GM12865 (cell line): ENCODE measurements at regions not wholly inside any gene's neighbourhood (a gene's known extent, or its start where the extent isn't known, plus 50 kb on each side); places are given as distances from the start of the nearest gene placed in this dataset.

Experiments used
- DNase-seq: peaks from one replicate; pipeline ENCODE4 v3.0.0; 2010; ENCODE audit warnings: low read depth
- H3K4me3 ChIP-seq: 2 replicates; pipeline ENCODE4 v1.5.1; 2011; ENCODE audit warnings: mild to moderate bottlenecking, low read depth, low read length, control low read depth
- TF ChIP-seq, protein P1 (sequence below): IDR thresholded peaks from 2 replicates; pipeline ENCODE4 v1.5.1; 2011; ENCODE audit warnings: low read length, control low read depth, low read depth, inconsistent platforms; ENCODE audit not compliant: insufficient read depth; ENCODE audit errors: missing control alignments

DNA sequence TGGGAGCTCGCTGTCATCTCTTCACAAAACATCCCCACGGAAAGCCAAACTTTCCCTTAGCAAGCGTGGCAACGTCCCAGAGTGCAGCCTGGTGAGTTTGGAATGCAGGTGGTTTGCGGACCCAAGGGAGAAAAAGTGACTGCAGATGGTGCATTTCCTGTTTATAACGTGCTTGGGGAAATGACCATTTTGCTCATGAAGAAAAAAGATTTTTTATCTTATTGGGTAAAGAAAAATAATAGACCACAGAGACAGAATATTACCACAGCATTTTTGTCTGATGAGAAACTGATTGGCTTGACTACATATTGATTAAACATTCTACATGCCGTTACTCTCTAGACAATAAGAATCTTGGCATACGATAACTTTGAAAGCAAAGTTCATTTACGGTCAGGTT lies 136.5 kb downstream of the COPS8 start:
- DNase-seq = no peak
- TF ChIP-seq, protein P1, sequence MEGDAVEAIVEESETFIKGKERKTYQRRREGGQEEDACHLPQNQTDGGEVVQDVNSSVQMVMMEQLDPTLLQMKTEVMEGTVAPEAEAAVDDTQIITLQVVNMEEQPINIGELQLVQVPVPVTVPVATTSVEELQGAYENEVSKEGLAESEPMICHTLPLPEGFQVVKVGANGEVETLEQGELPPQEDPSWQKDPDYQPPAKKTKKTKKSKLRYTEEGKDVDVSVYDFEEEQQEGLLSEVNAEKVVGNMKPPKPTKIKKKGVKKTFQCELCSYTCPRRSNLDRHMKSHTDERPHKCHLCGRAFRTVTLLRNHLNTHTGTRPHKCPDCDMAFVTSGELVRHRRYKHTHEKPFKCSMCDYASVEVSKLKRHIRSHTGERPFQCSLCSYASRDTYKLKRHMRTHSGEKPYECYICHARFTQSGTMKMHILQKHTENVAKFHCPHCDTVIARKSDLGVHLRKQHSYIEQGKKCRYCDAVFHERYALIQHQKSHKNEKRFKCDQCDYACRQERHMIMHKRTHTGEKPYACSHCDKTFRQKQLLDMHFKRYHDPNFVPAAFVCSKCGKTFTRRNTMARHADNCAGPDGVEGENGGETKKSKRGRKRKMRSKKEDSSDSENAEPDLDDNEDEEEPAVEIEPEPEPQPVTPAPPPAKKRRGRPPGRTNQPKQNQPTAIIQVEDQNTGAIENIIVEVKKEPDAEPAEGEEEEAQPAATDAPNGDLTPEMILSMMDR = no peak
- no peak overlapping the region for H3K4me3 ChIP-seq

DNA sequence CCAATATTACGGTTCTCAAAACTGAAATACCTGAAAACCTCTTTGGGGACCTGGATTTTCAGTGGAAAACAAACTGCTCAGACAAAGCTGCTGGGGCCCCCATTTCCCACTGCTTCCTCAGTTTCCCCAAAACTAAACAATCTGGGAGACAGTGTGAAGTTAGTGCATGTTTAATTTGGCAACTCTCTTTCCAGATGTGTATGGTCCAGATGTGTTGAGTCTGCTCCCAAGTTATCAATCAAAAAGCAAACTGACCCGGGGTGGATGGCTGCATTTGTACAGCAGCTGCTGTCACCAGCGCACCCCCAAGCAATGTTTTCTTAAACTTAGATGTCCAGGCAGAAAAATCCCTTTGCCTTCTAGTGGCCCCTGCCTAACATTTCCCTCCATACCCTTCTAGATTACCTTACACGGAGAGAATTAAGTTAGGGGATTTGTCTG lies 136.9 kb downstream of the COPS8 start:
- no peak overlapping the region for H3K4me3 ChIP-seq
- TF ChIP-seq, protein P1 = no peak
- no peak for DNase-seq

DNA sequence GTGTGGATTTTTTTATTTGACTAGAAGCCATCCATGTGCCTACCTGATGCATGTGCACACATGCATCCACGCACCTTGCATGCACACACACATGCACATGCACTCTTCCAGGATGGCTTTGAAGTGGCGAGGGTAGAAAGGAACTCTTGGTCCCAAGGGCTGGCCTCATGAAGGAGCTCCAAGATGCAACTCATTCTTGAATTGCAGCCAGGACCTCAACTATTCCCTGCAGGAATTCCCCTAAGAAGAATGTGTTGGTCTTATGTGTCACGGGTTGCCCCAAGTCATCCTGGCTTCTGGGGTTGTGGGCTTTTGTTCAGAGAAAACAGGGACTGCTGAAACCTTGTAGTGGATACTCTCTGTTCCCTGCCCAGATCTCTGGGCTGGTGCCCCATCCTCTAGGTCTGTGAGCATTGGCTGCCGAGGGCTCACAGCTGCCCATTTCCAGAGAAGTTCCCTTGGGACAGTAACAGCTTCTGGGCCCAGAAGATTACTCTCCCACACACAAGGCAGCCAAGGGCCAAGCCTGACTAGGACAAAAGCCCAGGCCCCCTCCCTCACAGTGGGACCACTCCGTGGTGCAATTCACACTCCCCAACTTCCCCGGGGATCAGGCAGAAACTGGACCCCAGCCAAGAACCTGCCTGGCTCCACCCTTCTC lies 137.6 kb downstream of the COPS8 start:
- DNase-seq = no peak
- no peak overlapping the region for H3K4me3 ChIP-seq
- TF ChIP-seq, protein P1 = no peak

DNA sequence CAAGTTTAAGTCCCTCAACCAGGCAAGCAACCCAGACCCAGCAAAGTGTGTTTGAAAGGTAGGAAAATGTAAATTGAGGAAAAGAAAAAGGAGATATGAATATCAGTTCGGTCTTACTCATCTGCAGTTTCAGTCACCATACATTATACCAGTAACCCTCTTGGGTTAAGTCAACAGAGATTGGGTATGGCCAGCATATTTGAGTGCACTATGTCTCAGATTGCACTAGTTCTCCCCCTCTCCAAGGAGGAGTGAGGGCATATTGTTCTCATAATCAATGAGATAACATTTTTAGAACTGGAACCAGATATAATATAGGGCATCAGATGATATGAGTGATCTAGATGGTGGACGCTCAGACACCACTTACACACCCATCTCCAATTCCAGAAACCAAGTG lies 141.5 kb downstream of the COPS8 start:
- DNase-seq = no peak
- TF ChIP-seq, protein P1 = no peak
- H3K4me3 ChIP-seq = no peak overlapping the region

DNA sequence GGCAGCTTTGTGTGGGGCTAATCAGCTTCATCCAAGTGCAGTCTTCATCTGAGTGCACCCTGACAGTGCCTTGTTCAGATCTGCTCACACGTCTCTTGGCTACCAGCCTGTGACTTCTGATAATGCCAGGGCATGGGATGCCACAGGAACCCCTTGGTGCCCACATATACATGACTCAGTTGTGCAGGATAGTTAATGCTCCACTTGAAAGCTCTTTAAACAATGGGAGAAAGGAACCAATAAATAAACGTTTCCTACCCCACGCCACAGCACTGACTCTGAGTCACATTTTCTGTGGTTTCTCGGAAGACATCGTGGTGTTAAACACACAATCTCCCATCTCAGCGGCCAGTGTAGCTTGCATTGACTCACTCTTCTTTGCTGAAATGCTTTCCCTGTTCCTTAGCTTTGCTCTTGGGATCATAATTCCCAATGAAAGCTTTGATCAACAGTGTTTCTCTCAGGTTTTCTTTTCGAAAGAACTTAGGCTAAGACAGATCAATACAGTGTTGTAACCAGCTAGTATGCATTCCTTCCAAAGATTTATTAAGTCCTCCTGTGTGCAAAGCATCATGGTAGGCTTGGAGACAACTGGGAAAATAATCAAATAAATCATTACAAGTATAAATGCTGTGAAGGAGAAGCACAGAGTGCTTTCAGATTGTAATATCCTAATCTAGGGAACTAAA lies 142.0 kb downstream of the COPS8 start:
- no peak for DNase-seq
- TF ChIP-seq, protein P1 = no peak
- H3K4me3 ChIP-seq = no peak overlapping the region

DNA sequence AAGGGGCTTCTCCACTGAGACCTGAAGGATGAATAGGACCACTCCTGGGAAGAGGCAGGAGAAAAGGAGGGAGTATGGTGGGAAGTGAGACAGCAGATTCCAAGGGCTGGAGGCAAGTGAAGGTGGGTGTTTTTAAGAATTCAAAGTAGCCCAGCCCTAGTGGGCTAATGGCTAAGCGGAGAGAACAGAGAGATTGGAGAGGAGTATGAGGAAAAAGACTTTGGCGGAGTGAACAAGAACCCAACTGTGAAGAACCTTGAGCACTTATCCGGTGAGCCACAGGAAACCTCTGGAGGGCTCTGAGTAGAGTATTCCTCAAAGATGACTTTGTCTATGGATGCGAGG lies 142.6 kb downstream of the COPS8 start:
- H3K4me3 ChIP-seq = no peak overlapping the region
- no peak for DNase-seq
- TF ChIP-seq, protein P1 = no peak
